Neural progenitor cell (in vitro differentiated cells): ENCODE measurements at regions not wholly inside any gene's neighbourhood (a gene's known extent, or its start where the extent isn't known, plus 50 kb on each side); places are given as distances from the start of the nearest gene placed in this dataset.
A peak's percentile ranks its signal among the peaks of the same experiment; 100 is the strongest.

Source experiments
- DNase-seq: peaks from one replicate; pipeline ENCODE4 v3.0.0-alpha.2; 2016; ENCODE audit warnings: low spot score
- H2AFZ ChIP-seq: fragments of 200-600 bp; sonication (generic); replicated peaks from 2 replicates; pipeline ENCODE4 v1.6.1; 2016; ENCODE audit warnings: antibody characterized with exemption
- H3F3A ChIP-seq: fragments of 200-600 bp; sonication (generic); 2 replicates; pipeline ENCODE4 v1.6.1; 2016; ENCODE audit warnings: antibody characterized with exemption, low read depth
- H3K27ac ChIP-seq: fragments of 200-600 bp; sonication (generic); 2 replicates; pipeline ENCODE4 v1.5.1; 2016; ENCODE audit warnings: mild to moderate bottlenecking
- H3K27me3 ChIP-seq: fragments of 200-600 bp; sonication (generic); 2 replicates; pipeline ENCODE4 v1.6.1; 2016; ENCODE audit warnings: mild to moderate bottlenecking, moderate library complexity
- H3K36me3 ChIP-seq: fragments of 200-600 bp; sonication (generic); 2 replicates; pipeline ENCODE4 v1.5.1; 2016
- H3K4me1 ChIP-seq: fragments of 200-600 bp; sonication (generic); 2 replicates; pipeline ENCODE4 v1.6.1; 2016; ENCODE audit warnings: mixed run types
- H3K4me2 ChIP-seq: fragments of 200-600 bp; sonication (generic); 2 replicates; pipeline ENCODE4 v1.6.1; 2016
- H3K4me3 ChIP-seq: fragments of 200-600 bp; sonication (generic); 2 replicates; pipeline ENCODE4 v1.5.1; 2016
- H3K79me2 ChIP-seq: fragments of 200-600 bp; sonication (generic); 2 replicates; pipeline ENCODE4 v1.6.1; 2016; ENCODE audit warnings: low read depth
- H3K9ac ChIP-seq: fragments of 200-600 bp; sonication (generic); 2 replicates; pipeline ENCODE4 v1.6.1; 2016
- H3K9me3 ChIP-seq: fragments of 200-600 bp; sonication (generic); 2 replicates; pipeline ENCODE4 v1.5.1; 2016; ENCODE audit warnings: low read depth
- H4K20me1 ChIP-seq: fragments of 200-600 bp; sonication (generic); 2 replicates; pipeline ENCODE4 v1.6.1; 2016; ENCODE audit warnings: low read depth
- H3K27ac Mint-ChIP-seq: 3 replicates; pipeline ENCODE4 v1.8.0; 2021; ENCODE audit warnings: mixed read lengths
- H3K27me3 Mint-ChIP-seq: 2 replicates; pipeline ENCODE4 v1.8.0; 2022; ENCODE audit warnings: low read depth, mild to moderate bottlenecking, inconsistent platforms, moderate library complexity, mixed read lengths; ENCODE audit not compliant: insufficient read depth
- H3K36me3 Mint-ChIP-seq: 3 replicates; pipeline ENCODE4 v1.8.0; 2021; ENCODE audit warnings: mixed read lengths
- H3K4me1 Mint-ChIP-seq: 3 replicates; pipeline ENCODE4 v1.8.0; 2021; ENCODE audit warnings: mixed read lengths
- H3K4me3 Mint-ChIP-seq: 3 replicates; pipeline ENCODE4 v1.8.0; 2021; ENCODE audit warnings: mild to moderate bottlenecking, moderate library complexity, mixed read lengths
- H3K9me3 Mint-ChIP-seq: 3 replicates; pipeline ENCODE4 v1.8.0; 2020; ENCODE audit warnings: mixed read lengths
- EZH2 ChIP-seq: fragments of 200-600 bp; sonication (generic); IDR thresholded peaks from 2 replicates; pipeline ENCODE4 v1.6.1; 2017; ENCODE audit warnings: antibody characterized with exemption, mild to moderate bottlenecking, moderate library complexity
- EZH2phosphoT487 ChIP-seq: fragments of 200-600 bp; sonication (generic); IDR thresholded peaks from 2 replicates; pipeline ENCODE4 v1.6.1; 2017; ENCODE audit warnings: antibody characterized with exemption
- TF ChIP-seq, protein P1 (sequence below): fragments of 200-600 bp; sonication (generic); IDR thresholded peaks from 2 replicates; pipeline ENCODE4 v1.5.1; 2017; ENCODE audit warnings: antibody characterized with exemption, mild to moderate bottlenecking

DNA sequence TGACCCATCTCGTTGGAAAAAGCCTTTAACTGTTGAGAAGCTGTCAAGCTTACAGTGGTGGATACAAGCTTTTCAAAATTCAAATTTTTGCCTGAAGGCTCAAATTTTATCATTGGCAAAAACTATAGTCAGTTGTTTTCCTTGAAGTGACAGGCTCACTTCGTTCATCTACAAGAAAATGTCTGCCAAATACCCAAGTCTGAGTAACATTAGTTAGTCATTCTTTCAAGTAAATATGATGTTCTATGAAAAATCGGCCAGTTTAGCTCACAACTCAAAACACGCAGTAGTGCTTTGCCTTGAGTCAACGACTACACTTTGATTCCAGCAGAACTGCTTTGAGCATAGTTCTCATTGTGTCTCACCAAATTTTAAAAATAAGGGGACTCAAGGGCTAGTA, 170.3 kb upstream of the MAMLD1 start:
- H3K4me3 Mint-ChIP-seq, result no peak overlapping the region
- DNase-seq, result no peak
- H3K27ac Mint-ChIP-seq, result no peak overlapping the region
- H3K36me3 ChIP-seq, result no peaks in the 10 kb centered on the region
- no peaks in the 10 kb centered on the region for H3K27me3 ChIP-seq
- no peaks in the 10 kb centered on the region for H3F3A ChIP-seq
- no peaks in the 10 kb centered on the region for H3K79me2 ChIP-seq
- no peaks in the 10 kb centered on the region for H4K20me1 ChIP-seq
- peaks cover 3% of the 10 kb centered on the region for H3K27me3 Mint-ChIP-seq
- H3K9ac ChIP-seq, result no peak overlapping the region
- no peak overlapping the region for H3K27ac ChIP-seq
- H3K4me1 ChIP-seq, result no peaks in the 10 kb centered on the region
- no peak for TF ChIP-seq EZH2
- no peak for TF ChIP-seq EZH2phosphoT487
- TF ChIP-seq, protein P1, sequence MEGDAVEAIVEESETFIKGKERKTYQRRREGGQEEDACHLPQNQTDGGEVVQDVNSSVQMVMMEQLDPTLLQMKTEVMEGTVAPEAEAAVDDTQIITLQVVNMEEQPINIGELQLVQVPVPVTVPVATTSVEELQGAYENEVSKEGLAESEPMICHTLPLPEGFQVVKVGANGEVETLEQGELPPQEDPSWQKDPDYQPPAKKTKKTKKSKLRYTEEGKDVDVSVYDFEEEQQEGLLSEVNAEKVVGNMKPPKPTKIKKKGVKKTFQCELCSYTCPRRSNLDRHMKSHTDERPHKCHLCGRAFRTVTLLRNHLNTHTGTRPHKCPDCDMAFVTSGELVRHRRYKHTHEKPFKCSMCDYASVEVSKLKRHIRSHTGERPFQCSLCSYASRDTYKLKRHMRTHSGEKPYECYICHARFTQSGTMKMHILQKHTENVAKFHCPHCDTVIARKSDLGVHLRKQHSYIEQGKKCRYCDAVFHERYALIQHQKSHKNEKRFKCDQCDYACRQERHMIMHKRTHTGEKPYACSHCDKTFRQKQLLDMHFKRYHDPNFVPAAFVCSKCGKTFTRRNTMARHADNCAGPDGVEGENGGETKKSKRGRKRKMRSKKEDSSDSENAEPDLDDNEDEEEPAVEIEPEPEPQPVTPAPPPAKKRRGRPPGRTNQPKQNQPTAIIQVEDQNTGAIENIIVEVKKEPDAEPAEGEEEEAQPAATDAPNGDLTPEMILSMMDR, result no peak
- H3K9me3 Mint-ChIP-seq, result peaks cover 9% of the 10 kb centered on the region
- H3K36me3 Mint-ChIP-seq, result no peaks in the 10 kb centered on the region
- no peak overlapping the region for H3K4me2 ChIP-seq
- no peak overlapping the region for H3K4me3 ChIP-seq
- no peak overlapping the region for H2AFZ ChIP-seq
- H3K4me1 Mint-ChIP-seq, result peaks cover 2% of the 10 kb centered on the region
- H3K9me3 ChIP-seq, result no peaks in the 10 kb centered on the region

DNA sequence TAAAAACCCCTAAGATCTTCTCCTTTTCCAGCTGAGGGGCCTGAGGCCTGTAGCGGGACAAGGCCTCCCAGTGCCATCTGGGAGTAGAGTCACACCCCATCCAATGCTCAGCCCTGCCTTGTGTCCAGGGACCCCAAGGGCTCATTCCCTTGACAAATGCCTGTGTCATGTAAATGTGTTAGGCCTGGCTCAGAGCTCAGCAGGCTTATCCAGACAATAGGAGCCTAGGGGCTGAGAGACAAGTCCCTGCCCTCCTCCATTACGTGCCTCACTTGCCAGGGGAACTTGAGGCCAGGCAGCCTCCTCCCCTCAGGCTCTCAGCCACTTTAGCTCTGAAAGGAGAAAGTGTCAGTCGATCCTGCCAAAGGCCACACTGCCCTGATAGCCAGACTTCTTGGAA, 166.8 kb upstream of the MAMLD1 start:
- Mint-ChIP-seq H3K9me3 (peaks cover 6% of the 10 kb centered on the region), H3K4me3 (no peak overlapping the region), H3K4me1 (peaks cover 2% of the 10 kb centered on the region), H3K27ac (no peak overlapping the region), H3K36me3 (no peaks in the 10 kb centered on the region), H3K27me3 (peaks cover 3% of the 10 kb centered on the region)
- Histone ChIP-seq H3K27me3 (no peaks in the 10 kb centered on the region), H3K4me1 (no peaks in the 10 kb centered on the region), H3K9me3 (no peaks in the 10 kb centered on the region), H3K4me3 (no peak overlapping the region), H3K27ac (no peak overlapping the region), H3K9ac (no peak overlapping the region), H3K36me3 (no peaks in the 10 kb centered on the region), H2AFZ (no peak overlapping the region), H3K79me2 (no peaks in the 10 kb centered on the region), H3F3A (no peaks in the 10 kb centered on the region), H3K4me2 (no peak overlapping the region), H4K20me1 (no peaks in the 10 kb centered on the region)
- DNase-seq, result peak; percentile 75
- TF ChIP-seq EZH2, result no peak
- TF ChIP-seq, protein P1, result no peak
- no peak for TF ChIP-seq EZH2phosphoT487

DNA sequence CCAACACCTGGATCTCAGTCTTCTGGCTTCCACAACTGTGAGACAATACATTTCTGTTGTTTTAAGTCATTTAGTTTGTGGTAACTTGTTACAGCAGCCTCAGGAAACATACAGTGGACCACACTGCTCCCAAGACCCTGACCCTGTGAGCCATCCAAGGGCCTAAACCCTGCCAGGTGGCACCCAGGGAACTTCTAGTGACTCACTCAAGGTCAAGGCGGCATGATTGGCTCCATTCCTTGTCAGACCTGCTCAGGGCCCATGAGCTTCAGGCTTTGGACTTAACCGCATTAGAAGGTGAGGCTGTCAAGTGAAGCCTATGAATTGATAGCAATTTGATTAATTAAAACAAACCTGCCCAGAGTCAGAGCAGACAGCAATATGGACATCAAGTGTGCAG, 165.7 kb upstream of the MAMLD1 start:
- no peaks in the 10 kb centered on the region for H3K36me3 ChIP-seq
- H3K4me1 ChIP-seq, result no peaks in the 10 kb centered on the region
- Mint-ChIP-seq H3K27me3 (peaks cover 3% of the 10 kb centered on the region), H3K4me3 (no peak overlapping the region), H3K9me3 (peaks cover 8% of the 10 kb centered on the region), H3K4me1 (peaks cover 2% of the 10 kb centered on the region), H3K36me3 (no peaks in the 10 kb centered on the region), H3K27ac (no peak overlapping the region)
- H3K4me2 ChIP-seq, result no peak overlapping the region
- no peaks in the 10 kb centered on the region for H3K9me3 ChIP-seq
- TF ChIP-seq, protein P1, result no peak
- no peak overlapping the region for H3K4me3 ChIP-seq
- H3F3A ChIP-seq, result no peaks in the 10 kb centered on the region
- H2AFZ ChIP-seq, result no peak overlapping the region
- no peaks in the 10 kb centered on the region for H3K79me2 ChIP-seq
- DNase-seq, result no peak
- H3K9ac ChIP-seq, result no peak overlapping the region
- no peaks in the 10 kb centered on the region for H4K20me1 ChIP-seq
- H3K27ac ChIP-seq, result no peak overlapping the region
- no peaks in the 10 kb centered on the region for H3K27me3 ChIP-seq

DNA sequence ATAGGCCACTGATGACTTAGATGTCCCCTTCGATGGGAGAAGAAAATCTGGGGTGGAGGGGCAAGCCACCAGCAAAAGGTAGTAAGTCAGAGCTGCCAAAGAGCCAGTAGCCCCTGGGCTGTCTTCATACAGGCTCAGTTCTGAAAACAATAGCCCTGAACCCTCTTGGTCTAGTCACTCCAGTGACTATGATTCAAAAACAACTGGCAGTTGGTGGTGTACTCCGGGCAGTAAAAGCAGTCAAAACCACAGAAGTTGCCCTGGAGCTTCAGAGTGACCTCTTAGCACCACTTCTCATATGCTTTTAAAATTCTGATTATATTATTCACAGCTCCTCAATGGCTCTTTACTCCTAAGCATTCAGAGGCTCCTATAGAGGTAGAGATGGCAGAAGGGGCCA, 164.3 kb upstream of the MAMLD1 start:
- Mint-ChIP-seq H3K9me3 (peaks cover 5% of the 10 kb centered on the region), H3K4me1 (peaks cover 2% of the 10 kb centered on the region), H3K4me3 (no peak overlapping the region), H3K27ac (no peak overlapping the region), H3K36me3 (no peaks in the 10 kb centered on the region), H3K27me3 (peaks cover 3% of the 10 kb centered on the region)
- no peak overlapping the region for H3K27ac ChIP-seq
- no peaks in the 10 kb centered on the region for H3K36me3 ChIP-seq
- no peak for DNase-seq
- H2AFZ ChIP-seq, result no peak overlapping the region
- TF ChIP-seq, protein P1, result no peak
- TF ChIP-seq EZH2phosphoT487 (no peak), EZH2 (no peak)
- H3F3A ChIP-seq, result no peaks in the 10 kb centered on the region
- no peaks in the 10 kb centered on the region for H3K27me3 ChIP-seq
- H3K79me2 ChIP-seq, result no peaks in the 10 kb centered on the region
- no peak overlapping the region for H3K9ac ChIP-seq
- no peak overlapping the region for H3K4me2 ChIP-seq
- H3K9me3 ChIP-seq, result no peaks in the 10 kb centered on the region
- no peak overlapping the region for H3K4me3 ChIP-seq
- H4K20me1 ChIP-seq, result no peaks in the 10 kb centered on the region
- H3K4me1 ChIP-seq, result no peaks in the 10 kb centered on the region
